ENCODE measurements at regions not wholly inside any gene's neighbourhood (a gene's known extent, or its start where the extent isn't known, plus 50 kb on each side); places are given as distances from the start of the nearest gene placed in this dataset.

DNA sequence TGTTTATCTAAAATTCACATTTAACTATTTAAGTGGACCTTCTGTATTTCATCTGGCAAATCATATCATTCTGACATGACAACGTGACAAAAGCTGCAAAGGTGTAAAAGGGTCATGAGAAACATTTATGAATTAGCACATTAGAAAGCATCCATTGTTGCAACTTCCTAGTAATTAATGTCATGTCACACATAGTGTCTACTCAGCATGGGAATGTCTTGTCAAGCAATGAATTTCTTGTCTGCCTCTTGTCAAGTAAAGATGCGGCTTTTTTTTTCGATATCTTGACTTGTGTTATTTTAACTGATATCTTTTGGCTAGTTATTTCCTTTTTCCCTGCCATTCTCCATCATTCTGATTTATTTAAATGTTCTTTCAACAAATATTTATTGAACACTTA, 463.5 kb upstream of the CXorf51B start:
- DNase-seq = no peak

DNA sequence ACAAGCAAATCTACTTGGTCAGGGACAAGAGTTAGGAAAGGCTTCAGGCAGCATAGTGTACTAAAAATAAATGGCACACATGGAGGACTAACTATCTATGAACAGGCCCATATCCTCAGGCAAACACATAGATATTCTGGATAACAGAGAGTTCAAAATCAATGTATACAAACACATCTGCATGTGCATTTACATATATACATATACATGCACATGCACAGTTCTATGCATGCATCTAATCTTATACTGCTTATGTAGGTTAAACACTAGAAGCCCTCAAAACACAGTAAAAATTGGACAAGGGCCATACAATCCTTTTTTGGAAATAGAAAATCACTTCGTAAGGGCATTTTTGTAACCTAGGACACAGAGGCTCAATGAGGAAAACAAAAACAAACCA, 458.0 kb upstream of the CXorf51B start:
- no peak for DNase-seq

DNA sequence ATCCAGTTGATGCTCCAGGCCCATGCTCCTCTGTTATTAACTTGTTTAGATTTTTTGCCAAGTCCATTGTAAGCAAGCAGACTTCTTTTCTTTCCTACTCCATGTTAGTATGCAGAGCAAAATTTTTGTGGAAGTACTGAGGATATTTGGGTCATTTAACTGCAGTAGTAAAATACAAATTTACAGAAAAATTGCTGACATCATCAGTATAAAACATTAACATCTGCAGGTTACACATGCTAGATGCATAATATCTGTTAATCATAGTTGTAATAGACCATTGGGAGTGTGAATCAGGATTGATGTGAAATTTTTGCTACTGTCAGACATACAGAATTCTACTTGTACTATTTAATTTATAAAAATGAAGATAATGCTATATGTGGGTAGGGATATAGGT, 454.1 kb upstream of the CXorf51B start:
- no peak for DNase-seq

- DNase-seq = no peak
These were observed 445.7 kb upstream of the CXorf51B start for GRCh38 chrX:146363919-146364318.

GRCh38 chrX:146385529-146385928, 424.0 kb upstream of the CXorf51B start:
- DNase-seq = no peak

- DNase-seq = no peak
These were observed 413.2 kb upstream of the CXorf51B start for GRCh38 chrX:146396409-146396808.

DNA sequence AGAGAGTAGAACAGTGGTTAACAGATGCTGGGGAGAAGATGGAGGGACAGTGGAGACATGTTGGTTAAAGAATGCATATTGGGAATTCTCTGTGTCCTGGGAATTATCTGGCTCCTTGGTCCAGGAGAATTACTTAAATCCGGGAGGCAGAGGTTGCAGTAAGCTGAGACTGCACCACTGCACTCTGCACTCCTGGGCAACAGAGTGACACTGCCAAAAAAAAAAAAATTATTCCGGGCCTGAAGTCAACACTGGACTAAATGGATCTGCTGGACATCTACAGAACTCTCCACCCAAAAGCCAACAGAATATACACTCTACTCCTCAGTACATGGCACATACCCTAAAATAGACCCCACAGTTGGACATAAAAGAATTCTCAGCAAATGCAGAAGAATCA, 400.0 kb upstream of the CXorf51B start:
- DNase-seq = no peak

DNA sequence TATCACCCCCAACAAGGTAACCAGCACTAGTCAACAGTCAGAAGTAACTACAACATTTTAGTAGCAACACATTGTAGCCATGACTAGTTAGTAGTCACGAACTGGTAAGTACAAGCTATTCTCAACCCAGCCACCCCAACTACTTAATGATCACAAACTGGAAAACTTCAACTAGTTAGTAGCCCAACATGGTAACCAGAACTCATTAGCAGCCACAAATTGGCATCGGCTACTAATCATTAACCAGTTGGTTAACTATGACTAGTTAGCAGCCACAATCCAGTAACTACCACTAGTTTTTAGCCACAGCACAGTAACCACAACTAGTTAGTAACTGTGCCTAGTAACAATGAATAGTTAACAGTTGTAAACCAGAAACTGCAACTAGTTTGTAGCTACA, 385.1 kb upstream of the CXorf51B start:
- no peak for DNase-seq

- peak; percentile 14 for DNase-seq
These were observed 375.8 kb upstream of the CXorf51B start for GRCh38 chrX:146433771-146434170.

DNA sequence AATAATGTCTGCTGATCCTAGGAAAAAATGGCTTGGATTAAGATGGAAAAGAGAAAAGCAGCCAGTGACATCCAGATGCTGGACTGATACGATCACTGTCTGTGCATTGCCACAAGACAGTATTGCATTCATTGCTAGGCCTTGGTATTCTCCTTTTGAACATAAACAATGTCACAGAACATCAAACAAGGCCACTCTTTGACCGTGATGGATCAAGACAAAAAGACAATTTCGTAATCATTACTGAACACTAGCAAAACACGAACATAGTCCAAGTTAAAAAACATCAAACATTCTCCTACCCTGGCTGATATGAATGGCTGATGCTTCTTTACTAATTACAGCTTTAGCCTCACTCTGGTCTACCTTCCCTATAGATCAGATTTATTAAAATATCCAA, 374.1 kb upstream of the CXorf51B start:
- no peak for DNase-seq

DNA sequence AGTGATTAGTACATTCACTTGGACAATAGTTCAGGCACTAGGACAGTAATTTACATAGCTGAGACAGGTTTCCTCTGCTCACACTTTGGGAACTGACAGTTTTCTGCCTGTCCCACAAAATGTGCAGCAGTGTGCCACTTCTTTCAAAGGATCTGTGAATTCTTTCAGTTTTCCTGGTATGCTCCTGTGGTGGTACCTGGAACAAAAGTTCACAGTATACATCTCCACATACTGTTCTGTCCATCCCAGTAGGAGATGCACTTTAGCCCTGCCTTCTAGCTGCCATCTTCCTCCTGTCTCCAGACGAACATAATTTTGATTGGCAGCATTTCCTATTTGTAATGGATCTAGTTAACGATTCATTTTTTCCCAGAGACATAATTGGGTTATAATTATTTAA, 360.8 kb upstream of the CXorf51B start:
- DNase-seq = no peak

GRCh38 chrX:146449243-146449642, 360.3 kb upstream of the CXorf51B start:
- DNase-seq = no peak

DNA sequence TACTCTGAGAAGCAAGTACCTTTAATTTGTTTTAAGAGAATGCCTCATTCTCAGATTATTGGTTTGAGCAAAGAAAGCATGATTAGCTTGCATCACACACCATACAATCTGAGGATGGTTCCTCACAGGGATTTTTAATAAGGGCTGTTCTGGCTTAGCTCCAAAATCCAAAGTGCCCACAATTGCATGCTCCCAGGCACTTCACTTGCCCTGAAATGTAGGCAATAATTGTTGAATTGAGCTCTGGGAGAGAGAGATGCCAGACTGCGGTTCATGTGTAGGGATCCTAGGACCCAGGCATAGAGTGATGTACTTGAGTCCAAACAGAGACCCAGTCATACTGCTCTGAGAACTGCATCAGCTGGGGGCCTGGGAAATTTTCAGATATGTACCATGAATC, 358.4 kb upstream of the CXorf51B start:
- DNase-seq = no peak

- no peak for DNase-seq
These were observed 355.2 kb upstream of the CXorf51B start for GRCh38 chrX:146454363-146454762.

DNA sequence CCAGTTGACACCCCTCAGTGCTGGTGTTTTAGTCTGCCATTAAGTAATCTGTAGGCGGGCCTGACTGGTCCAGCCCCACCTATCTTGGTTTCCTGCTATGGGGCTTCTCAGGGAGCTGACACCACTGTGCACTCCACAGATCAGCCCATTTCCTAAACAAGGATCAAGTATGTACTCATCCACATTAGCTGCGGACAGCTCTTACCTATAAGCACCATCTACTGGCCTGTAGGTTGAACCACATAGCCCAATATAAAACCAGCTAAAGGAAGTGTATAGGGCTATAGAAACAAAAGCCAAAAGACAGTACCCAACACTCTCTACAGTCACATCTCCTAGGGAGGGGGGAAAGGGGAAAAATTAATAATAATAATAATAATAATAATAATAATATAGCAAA, 353.5 kb upstream of the CXorf51B start:
- no peak for DNase-seq

GRCh38 chrX:146477341-146477740, 332.2 kb upstream of the CXorf51B start:
- DNase-seq = no peak

- no peak for DNase-seq
These were observed 327.8 kb upstream of the CXorf51B start for GRCh38 chrX:146481735-146482134.
